HEK293 (cell line): ENCODE measurements at regions not wholly inside any gene's neighbourhood (a gene's known extent, or its start where the extent isn't known, plus 50 kb on each side); places are given as distances from the start of the nearest gene placed in this dataset.

Experiments
- CTCF ChIA-PET: fragments of 350-600 bp; formaldehyde crosslinking; extraction: SDS; loops from one replicate; lab custom pipeline; 2021; ENCODE audit warnings: antibody characterized with exemption; lab: Yijun Ruan, JAX
- POLR2A ChIA-PET: fragments of 300-600 bp; formaldehyde crosslinking; extraction: SDS; loops from one replicate; lab custom pipeline; 2020; ENCODE audit warnings: antibody characterized with exemption, inconsistent platforms; lab: Yijun Ruan, JAX
- H3K27ac ChIP-seq: fragments of 200-500 bp; sonication (Bioruptor generic); 2 replicates; pipeline ENCODE4 v1.5.1; 2014; ENCODE audit warnings: low read depth, low read length, control low read depth, inconsistent platforms; ENCODE audit errors: extremely low read depth
- H3K36me3 ChIP-seq, 2 experiments: fragments of 200-500 bp in 1 of 2; sonication (Bioruptor generic) in 1 of 2; 1 replicate in 1 of 2; 2 replicates in 1 of 2; pipeline ENCODE4 v1.5.1; 2014 to 2017; ENCODE audit warnings: inconsistent platforms in 2 of 2, low read length in 2 of 2; ENCODE audit not compliant: control insufficient read depth in 2 of 2, insufficient read depth in 1 of 2
- H3K4me1 ChIP-seq: fragments of 200-500 bp; sonication (Bioruptor generic); 2 replicates; pipeline ENCODE4 v1.5.1; 2014; ENCODE audit warnings: mild to moderate bottlenecking, low read length, inconsistent platforms; ENCODE audit not compliant: control insufficient read depth, insufficient read depth
- H3K4me3 ChIP-seq: 2 replicates; pipeline ENCODE4 v1.5.1; 2011; ENCODE audit warnings: low read depth, mild to moderate bottlenecking, control low read depth, low read length, moderate library complexity
- H3K9me3 ChIP-seq: fragments of 200-500 bp; sonication (Bioruptor generic); 2 replicates; pipeline ENCODE4 v1.5.1; 2014; ENCODE audit warnings: low read depth, low read length, inconsistent platforms; ENCODE audit not compliant: control insufficient read depth, insufficient read depth
- EGR2 ChIP-seq: fragments of 450-650 bp; formaldehyde crosslinking; IDR thresholded peaks from 2 replicates; pipeline ENCODE4 v1.5.1; 2016; ENCODE audit warnings: low read depth, missing biosample characterization, missing genetic modification characterization
- GLI4 ChIP-seq: fragments of 450-650 bp; formaldehyde crosslinking; IDR thresholded peaks from 2 replicates; pipeline ENCODE4 v1.5.1; 2016; ENCODE audit warnings: missing biosample characterization, missing genetic modification characterization
- OSR2 ChIP-seq: fragments of 450-650 bp; formaldehyde crosslinking; IDR thresholded peaks from 2 replicates; pipeline ENCODE4 v1.5.1; 2016; ENCODE audit warnings: missing biosample characterization, missing genetic modification characterization
- YY1 ChIP-seq: fragments of 450-650 bp; formaldehyde crosslinking; IDR thresholded peaks from 2 replicates; pipeline ENCODE4 v1.5.1; 2018; ENCODE audit warnings: missing biosample characterization, missing genetic modification characterization
- ZBTB1 ChIP-seq: fragments of 450-650 bp; formaldehyde crosslinking; IDR thresholded peaks from 2 replicates; pipeline ENCODE4 v1.5.1; 2016; ENCODE audit warnings: missing biosample characterization, missing genetic modification characterization
- ZBTB17 ChIP-seq: fragments of 450-650 bp; formaldehyde crosslinking; IDR thresholded peaks from 2 replicates; pipeline ENCODE4 v1.5.1; 2016; ENCODE audit warnings: missing biosample characterization, missing genetic modification characterization
- ZBTB20 ChIP-seq: fragments of 450-650 bp; formaldehyde crosslinking; IDR thresholded peaks from 2 replicates; pipeline ENCODE4 v1.5.1; 2016; ENCODE audit warnings: missing biosample characterization, missing genetic modification characterization
- ZBTB26 ChIP-seq: fragments of 450-650 bp; formaldehyde crosslinking; optimal IDR thresholded peaks from 2 replicates; pipeline ENCODE3; 2016; ENCODE audit warnings: missing biosample characterization, mild to moderate bottlenecking, missing genetic modification characterization
- ZBTB48 ChIP-seq: fragments of 450-650 bp; formaldehyde crosslinking; IDR thresholded peaks from 2 replicates; pipeline ENCODE4 v1.5.1; 2016; ENCODE audit warnings: missing biosample characterization, missing genetic modification characterization
- ZBTB7A ChIP-seq: fragments of 450-650 bp; formaldehyde crosslinking; IDR thresholded peaks from 2 replicates; pipeline ENCODE4 v1.5.1; 2016; ENCODE audit warnings: low read depth, missing biosample characterization, missing genetic modification characterization
- ZIC2 ChIP-seq: fragments of 450-650 bp; formaldehyde crosslinking; IDR thresholded peaks from 2 replicates; pipeline ENCODE4 v1.5.1; 2016; ENCODE audit warnings: missing biosample characterization, missing genetic modification characterization
- ZNF18 ChIP-seq: fragments of 450-650 bp; formaldehyde crosslinking; IDR thresholded peaks from 2 replicates; pipeline ENCODE4 v1.5.1; 2016; ENCODE audit warnings: missing biosample characterization, missing genetic modification characterization
- ZNF202 ChIP-seq: fragments of 450-650 bp; formaldehyde crosslinking; IDR thresholded peaks from 2 replicates; pipeline ENCODE4 v1.5.1; 2016; ENCODE audit warnings: missing biosample characterization, missing genetic modification characterization, borderline replicate concordance
- ZNF211 ChIP-seq: fragments of 450-650 bp; formaldehyde crosslinking; IDR thresholded peaks from 2 replicates; pipeline ENCODE4 v1.5.1; 2016; ENCODE audit warnings: low read depth, missing biosample characterization, missing genetic modification characterization
- ZNF248 ChIP-seq: fragments of 450-650 bp; formaldehyde crosslinking; IDR thresholded peaks from 2 replicates; pipeline ENCODE4 v1.5.1; 2017; ENCODE audit warnings: missing biosample characterization, missing genetic modification characterization
- ZNF324 ChIP-seq: fragments of 450-650 bp; formaldehyde crosslinking; IDR thresholded peaks from 2 replicates; pipeline ENCODE4 v1.5.1; 2016; ENCODE audit warnings: missing biosample characterization, missing genetic modification characterization
- ZNF335 ChIP-seq: fragments of 450-650 bp; formaldehyde crosslinking; conservative IDR thresholded peaks from 2 replicates; pipeline ENCODE4 v1.5.1; 2016; ENCODE audit warnings: missing biosample characterization, missing genetic modification characterization
- ZNF433 ChIP-seq: fragments of 450-650 bp; formaldehyde crosslinking; IDR thresholded peaks from 2 replicates; pipeline ENCODE4 v1.5.1; 2016; ENCODE audit warnings: missing biosample characterization, missing genetic modification characterization, low read depth
- ZNF521 ChIP-seq: fragments of 450-650 bp; formaldehyde crosslinking; IDR thresholded peaks from 2 replicates; pipeline ENCODE4 v1.5.1; 2017; ENCODE audit warnings: missing biosample characterization, mild to moderate bottlenecking, missing genetic modification characterization
- ZNF529 ChIP-seq: fragments of 450-650 bp; formaldehyde crosslinking; IDR thresholded peaks from 2 replicates; pipeline ENCODE4 v1.5.1; 2017; ENCODE audit warnings: missing genetic modification characterization, missing biosample characterization; ENCODE audit not compliant: insufficient replicate concordance
- ZNF549 ChIP-seq: fragments of 450-650 bp; IDR thresholded peaks from 2 replicates; pipeline ENCODE4 v1.5.1; 2018; ENCODE audit warnings: missing biosample characterization, missing genetic modification characterization, mild to moderate bottlenecking, inconsistent platforms, moderate library complexity
- ZNF560 ChIP-seq: fragments of 450-650 bp; formaldehyde crosslinking; IDR thresholded peaks from 2 replicates; pipeline ENCODE4 v1.5.1; 2017; ENCODE audit warnings: missing biosample characterization, missing genetic modification characterization, borderline replicate concordance
- ZNF701 ChIP-seq: fragments of 450-650 bp; formaldehyde crosslinking; IDR thresholded peaks from 2 replicates; pipeline ENCODE4 v1.5.1; 2016; ENCODE audit warnings: missing biosample characterization, missing genetic modification characterization
- ZNF837 ChIP-seq: fragments of 450-650 bp; formaldehyde crosslinking; IDR thresholded peaks from 2 replicates; pipeline ENCODE4 v1.5.1; 2016; ENCODE audit warnings: missing biosample characterization, missing genetic modification characterization
- ZSCAN4 ChIP-seq: fragments of 450-650 bp; formaldehyde crosslinking; IDR thresholded peaks from 2 replicates; pipeline ENCODE4 v1.5.1; 2017; ENCODE audit warnings: missing biosample characterization, missing genetic modification characterization
- TF ChIP-seq, protein P1 (sequence below): fragments of 450-650 bp; formaldehyde crosslinking; IDR thresholded peaks from 2 replicates; pipeline ENCODE4 v1.5.1; 2016; ENCODE audit warnings: missing biosample characterization, missing genetic modification characterization, low read depth

DNA sequence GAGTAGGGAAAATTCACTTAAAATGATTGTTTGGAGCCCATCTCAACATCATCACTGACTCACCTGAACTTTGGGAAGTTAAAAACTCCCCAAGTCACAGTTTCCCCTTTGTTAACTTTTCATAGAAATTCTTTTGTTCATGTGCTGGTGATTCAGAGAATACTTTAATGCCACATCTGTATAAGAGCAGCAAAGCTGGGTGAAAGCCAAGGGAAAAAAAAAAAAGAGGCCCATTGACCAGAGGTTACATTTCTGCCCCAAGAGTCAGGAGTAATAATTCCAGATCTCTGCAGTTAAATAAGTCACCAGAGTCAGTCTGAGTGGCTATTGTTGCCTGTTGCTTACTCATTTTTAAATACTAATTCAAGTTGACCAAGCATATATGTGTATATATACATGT lies 136.4 kb upstream of the LGR5 start:
- POLR2A ChIA-PET, result no interaction called here
- CTCF ChIA-PET, result interaction anchor here (0.6 kb wide), 1 partner anchor 269 kb away, joined by 3 read pairs; no protein-coding TSS in a partner anchor

DNA sequence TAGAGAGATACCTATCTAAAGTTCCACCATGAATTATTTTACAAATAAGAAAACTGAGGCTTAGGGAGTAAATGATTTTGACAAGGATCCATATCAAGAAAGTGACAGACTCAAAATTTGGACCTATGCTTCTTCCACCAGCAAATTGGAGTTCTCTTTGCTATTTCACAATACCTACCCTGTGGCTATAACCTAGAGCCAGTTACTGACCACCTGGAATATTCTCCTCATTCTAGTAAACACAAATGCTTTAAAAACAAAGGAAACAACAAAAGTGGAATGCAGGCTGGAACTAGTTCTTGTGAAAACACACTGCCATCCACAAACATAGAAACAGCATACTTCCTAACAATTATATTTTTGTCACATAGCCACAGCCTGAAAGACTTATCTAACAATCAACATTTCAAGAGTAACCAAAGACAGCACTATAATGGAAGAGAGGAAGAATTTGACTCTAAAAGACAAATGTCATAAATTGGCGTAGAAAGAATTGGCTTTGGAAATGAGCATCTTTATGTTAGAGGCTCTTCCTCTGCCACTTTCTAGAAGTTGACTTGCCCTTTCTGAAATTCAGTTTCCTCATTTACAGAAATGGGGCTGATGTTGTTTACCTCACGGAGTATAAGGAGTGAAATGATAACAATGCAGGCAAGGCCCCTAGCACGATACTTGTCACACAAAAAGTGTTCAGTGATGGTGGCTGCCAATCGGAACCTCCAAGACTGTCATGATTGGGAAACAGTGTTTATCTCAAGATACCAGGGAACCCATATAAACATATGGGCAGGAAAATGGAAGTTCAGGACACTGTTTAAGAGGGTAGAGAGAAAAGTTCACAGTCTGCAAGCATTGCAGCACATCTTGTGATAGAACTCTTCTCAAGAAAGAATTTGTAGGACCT lies 138.6 kb upstream of the LGR5 start:
- Histone ChIP-seq H3K36me3 (no peaks in the 10 kb centered on the region), H3K4me3 (no peak overlapping the region), H3K9me3 (no peaks in the 10 kb centered on the region), H3K4me1 (no peaks in the 10 kb centered on the region), H3K27ac (no peak overlapping the region)
- TF ChIP-seq ZBTB1 (tag by site-specific recombination), result no peak
- no peak for TF ChIP-seq GLI4 (tag by site-specific recombination)
- no peak for TF ChIP-seq ZNF18
- no peak for TF ChIP-seq ZIC2 (tag by site-specific recombination)
- TF ChIP-seq ZNF560 (tag by site-specific recombination), result no peak
- no peak for TF ChIP-seq ZNF248 (tag by site-specific recombination)
- no peak for TF ChIP-seq ZBTB26 (tag by site-specific recombination)
- no peak for TF ChIP-seq ZNF529 (tag by site-specific recombination)
- TF ChIP-seq OSR2 (tag by site-specific recombination), result no peak
- TF ChIP-seq ZNF211, result no peak
- TF ChIP-seq YY1 (tag by site-specific recombination), result no peak
- TF ChIP-seq ZBTB20, result no peak
- TF ChIP-seq ZNF202, result no peak
- no peak for TF ChIP-seq ZNF701 (tag by site-specific recombination)
- TF ChIP-seq ZNF433 (tag by site-specific recombination), result no peak
- TF ChIP-seq, protein P1, sequence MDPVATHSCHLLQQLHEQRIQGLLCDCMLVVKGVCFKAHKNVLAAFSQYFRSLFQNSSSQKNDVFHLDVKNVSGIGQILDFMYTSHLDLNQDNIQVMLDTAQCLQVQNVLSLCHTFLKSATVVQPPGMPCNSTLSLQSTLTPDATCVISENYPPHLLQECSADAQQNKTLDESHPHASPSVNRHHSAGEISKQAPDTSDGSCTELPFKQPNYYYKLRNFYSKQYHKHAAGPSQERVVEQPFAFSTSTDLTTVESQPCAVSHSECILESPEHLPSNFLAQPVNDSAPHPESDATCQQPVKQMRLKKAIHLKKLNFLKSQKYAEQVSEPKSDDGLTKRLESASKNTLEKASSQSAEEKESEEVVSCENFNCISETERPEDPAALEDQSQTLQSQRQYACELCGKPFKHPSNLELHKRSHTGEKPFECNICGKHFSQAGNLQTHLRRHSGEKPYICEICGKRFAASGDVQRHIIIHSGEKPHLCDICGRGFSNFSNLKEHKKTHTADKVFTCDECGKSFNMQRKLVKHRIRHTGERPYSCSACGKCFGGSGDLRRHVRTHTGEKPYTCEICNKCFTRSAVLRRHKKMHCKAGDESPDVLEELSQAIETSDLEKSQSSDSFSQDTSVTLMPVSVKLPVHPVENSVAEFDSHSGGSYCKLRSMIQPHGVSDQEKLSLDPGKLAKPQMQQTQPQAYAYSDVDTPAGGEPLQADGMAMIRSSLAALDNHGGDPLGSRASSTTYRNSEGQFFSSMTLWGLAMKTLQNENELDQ (tag by site-specific recombination), result no peak
- no peak for TF ChIP-seq ZSCAN4 (tag by site-specific recombination)
- no peak for TF ChIP-seq ZNF837 (tag by site-specific recombination)
- no peak for TF ChIP-seq ZBTB48
- CTCF ChIA-PET, result no interaction called here
- POLR2A ChIA-PET, result no interaction called here

More for the DNA sequence above, 136.4 kb upstream of the LGR5 start:
- Histone ChIP-seq H3K4me1 (no peaks in the 10 kb centered on the region), H3K4me3 (no peak overlapping the region), H3K27ac (no peak overlapping the region), H3K9me3 (no peaks in the 10 kb centered on the region), H3K36me3 (no peaks in the 10 kb centered on the region)
- no peak for TF ChIP-seq ZBTB17 (tag by site-specific recombination)
- no peak for TF ChIP-seq ZBTB7A (tag by site-specific recombination)
- no peak for TF ChIP-seq ZNF335 (tag by site-specific recombination)
- TF ChIP-seq ZNF521 (tag by site-specific recombination), result no peak
- TF ChIP-seq ZNF324, result no peak
- TF ChIP-seq ZNF549 (tag by site-specific recombination), result no peak
- no peak for TF ChIP-seq EGR2 (tag by site-specific recombination)
